CD4-positive, alpha-beta T cell treated with Interleukin-6 at 100 ng/mL for 8 hours (primary cell): ENCODE measurements at regions not wholly inside any gene's neighbourhood (a gene's known extent, or its start where the extent isn't known, plus 50 kb on each side); places are given as distances from the start of the nearest gene placed in this dataset.
"Not testable (repeated sequence)": the region's sequence is repeated elsewhere in the genome, so short reads cannot be mapped to it uniquely, and the experiment has no call there.

Experiments
- DNase-seq: peaks from one replicate; pipeline ENCODE4 v3.0.0-alpha.2; 2020; ENCODE audit warnings: mixed read lengths, low spot score

GRCh38 chr18:59057969-59058368 lies 81.7 kb upstream of the SEC11C start:
- DNase-seq = no peak

GRCh38 chr18:59059140-59059539 lies 80.5 kb upstream of the SEC11C start:
- DNase-seq = no peak

DNA sequence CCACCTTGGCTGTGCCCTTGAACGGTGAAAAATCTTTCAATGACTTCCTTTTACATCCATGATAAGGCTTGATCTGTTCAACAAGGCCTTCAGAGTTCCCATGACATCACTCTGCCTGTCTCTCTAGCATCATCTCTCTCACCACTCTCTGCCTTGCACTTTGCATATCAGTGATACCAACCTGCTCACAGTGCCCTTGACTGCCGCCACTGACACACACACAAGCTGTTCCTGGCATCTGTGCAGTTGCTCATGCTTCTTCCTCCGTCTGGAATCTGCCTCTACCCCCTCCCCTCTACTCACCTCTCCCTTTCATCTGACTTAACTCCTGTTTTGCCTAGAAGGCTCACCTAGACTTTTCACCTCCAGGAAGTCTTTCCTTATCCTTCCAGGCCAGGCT lies 79.1 kb upstream of the SEC11C start:
- no peak for DNase-seq

- no peak for DNase-seq
Measured at GRCh38 chr18:59061914-59062642, 77.6 kb upstream of the SEC11C start.

GRCh38 chr18:59062643-59063006 lies 77.1 kb upstream of the SEC11C start:
- no peak for DNase-seq

DNA sequence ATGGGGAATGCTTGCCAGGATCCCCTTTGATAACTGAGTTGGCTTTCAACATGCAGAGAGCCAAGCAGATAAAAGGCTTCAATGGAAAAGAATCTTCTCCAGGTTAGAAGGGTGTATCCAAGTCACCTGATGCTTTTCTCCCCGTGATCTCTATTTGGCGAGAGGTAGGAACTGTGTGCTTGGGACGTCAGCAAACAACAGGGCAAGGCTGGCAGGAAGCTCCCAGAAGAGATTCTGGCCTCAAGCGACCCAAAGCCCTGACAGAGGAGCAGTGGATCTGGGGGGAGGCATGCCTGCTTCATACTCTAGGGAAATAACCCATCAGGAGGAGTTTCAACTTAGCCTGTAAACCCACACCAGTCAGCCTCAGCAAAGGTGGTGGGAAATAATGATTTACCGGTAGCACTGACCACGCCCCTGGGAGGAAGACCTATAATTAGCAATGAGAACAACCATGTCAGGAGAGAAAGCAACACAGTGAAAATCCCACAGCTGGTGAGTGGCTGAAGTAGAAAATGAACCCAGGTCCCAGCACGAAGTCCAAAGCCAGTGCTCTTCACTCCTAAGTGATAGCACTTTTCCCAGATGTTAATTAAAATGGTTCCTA lies 76.3 kb upstream of the SEC11C start:
- DNase-seq = no peak

- DNase-seq = no peak
Measured at GRCh38 chr18:59063912-59064311, 75.8 kb upstream of the SEC11C start.

DNA sequence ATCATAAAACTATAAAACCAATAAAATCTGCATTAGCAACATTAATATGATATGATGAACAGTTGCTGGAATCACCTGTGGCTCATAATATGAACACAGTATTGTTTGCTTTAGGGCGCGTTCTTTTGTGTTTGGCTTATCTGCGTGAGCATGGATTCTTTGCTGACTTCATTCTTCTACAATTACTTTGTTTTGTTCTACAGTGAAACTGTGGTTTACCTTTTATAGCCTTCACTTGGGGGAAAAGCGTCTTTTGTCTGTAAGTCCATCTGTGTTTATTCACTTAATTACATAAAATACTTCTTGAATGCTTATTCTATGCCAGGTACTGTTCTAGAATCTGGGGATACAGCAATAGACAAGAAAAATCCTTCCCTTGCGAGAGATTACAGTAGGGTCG lies 74.0 kb upstream of the SEC11C start:
- DNase-seq = no peak

GRCh38 chr18:59067873-59068272 lies 71.8 kb upstream of the SEC11C start:
- no peak for DNase-seq

DNA sequence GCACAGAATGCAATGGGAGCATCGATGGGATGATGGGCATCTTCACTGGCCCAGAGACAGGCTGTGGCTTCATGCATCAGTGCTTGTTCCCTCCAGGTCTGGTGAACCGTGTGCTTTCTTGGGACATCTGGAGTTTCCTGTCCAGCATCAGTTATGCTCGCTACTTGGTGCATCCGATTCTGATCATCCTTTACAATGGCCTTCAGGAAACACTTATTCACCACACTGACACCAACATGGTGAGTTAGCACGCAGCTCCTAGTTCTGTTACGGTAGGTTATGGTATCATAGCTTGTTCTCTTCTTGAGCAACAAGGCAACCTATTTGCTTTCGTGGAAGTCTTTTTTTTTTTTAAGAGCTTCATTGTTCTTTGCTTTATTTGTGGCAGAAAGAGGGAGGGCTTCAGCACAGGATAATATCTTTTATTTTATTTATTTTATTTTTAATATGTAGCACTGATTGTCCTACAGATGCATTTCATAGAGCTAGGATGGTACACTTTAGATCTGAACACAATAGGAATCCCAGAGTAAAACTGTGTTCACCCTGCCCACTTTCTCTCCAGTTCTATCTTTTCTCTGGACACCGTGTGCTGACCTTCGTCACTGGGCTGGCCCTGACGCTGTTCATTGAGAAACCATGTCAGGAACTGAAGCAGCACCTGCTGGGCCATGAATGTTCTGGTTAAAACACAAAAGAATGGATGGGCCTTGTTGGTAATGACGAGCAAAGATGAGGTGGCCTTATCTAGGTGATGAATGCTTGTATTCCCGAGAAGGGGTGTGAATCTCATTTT lies 71.2 kb upstream of the SEC11C start:
- no peak for DNase-seq

GRCh38 chr18:59070181-59070912 lies 69.3 kb upstream of the SEC11C start:
- peak; percentile 66 for DNase-seq

GRCh38 chr18:59072727-59073421 lies 66.8 kb upstream of the SEC11C start:
- no peak for DNase-seq

- DNase-seq = no peak
Measured at GRCh38 chr18:59075923-59076322, 63.8 kb upstream of the SEC11C start.

DNA sequence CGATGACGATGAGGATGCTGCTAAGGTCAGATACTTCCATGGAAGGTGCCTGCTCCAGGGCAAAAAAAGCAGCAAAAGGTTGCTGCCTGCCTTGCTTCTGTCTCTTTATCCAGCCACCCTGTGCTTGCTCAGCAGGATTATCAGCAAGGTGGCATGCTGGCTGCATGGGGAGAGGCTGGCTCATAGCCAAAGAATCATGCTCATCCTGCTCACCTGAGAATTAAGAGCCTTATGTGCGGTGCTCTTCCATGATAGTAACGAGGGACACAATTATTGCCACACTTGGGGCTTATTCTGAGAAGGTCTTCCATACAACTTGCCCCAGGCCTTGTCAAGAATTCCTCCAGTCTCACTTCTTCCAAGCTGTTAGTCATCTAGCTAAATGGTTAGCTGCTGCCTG lies 60.4 kb upstream of the SEC11C start:
- DNase-seq = no peak

- DNase-seq = not testable (repeated sequence)
Measured at GRCh38 chr18:59079687-59080501, 59.8 kb upstream of the SEC11C start.

GRCh38 chr18:59083136-59083818 lies 56.4 kb upstream of the SEC11C start:
- DNase-seq = no peak

DNA sequence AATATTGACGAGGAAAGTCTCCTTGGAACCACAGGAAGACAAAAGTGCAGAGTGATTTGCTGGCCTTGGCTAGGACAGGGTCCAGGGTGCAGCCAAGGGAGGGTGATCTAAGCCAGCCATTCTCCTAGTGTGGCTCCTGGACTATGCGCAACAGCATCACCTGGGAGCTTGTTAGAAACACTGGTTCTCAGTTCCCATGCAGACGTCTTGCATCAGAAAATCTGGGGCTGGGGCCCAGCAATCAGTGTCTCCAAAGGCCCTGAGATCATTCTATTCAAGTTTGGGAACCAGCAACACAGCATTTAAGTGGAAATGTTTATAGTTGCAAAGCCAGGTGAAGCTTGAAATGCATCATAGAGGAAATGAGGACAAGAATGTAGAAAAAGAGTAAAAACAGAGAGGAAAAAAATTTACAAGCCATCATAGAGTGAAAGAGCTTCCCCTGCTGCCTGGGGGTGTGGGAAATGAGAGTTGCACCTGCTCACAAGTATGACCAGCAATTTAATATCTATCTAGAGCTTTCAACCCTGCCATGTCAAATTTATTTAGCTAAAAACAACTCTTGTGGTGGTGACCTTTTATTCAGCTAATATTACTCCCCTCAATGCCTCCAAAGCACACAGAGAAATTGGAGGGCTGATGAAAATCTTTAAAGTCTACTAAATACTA lies 54.4 kb upstream of the SEC11C start:
- DNase-seq = no peak

- no peak for DNase-seq
Measured at GRCh38 chr18:59085797-59086196, 53.9 kb upstream of the SEC11C start.

GRCh38 chr18:59086522-59086921 lies 53.2 kb upstream of the SEC11C start:
- DNase-seq = no peak

DNA sequence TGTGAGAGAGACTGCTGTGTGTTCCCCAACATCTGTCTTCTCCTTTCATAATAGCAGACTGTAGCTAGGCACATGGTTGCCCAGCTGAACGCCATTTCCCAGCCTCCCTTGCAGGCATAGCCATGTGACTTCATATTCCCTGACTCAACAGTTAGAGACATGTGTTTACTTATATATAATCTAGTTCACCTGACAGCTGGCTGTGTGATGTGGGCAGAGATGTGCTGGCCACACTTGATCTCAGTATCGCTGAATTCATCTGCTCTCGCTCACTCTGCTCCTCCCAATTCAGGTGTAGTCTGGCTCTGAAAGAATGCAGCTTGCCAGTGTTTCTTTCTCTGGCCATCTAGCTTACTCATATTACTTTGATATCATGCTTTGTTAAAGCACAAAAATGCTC lies 52.3 kb upstream of the SEC11C start:
- peak; percentile 17 for DNase-seq
